RWPE2 (cell line): ENCODE measurements at regions not wholly inside any gene's neighbourhood (a gene's known extent, or its start where the extent isn't known, plus 50 kb on each side); places are given as distances from the start of the nearest gene placed in this dataset.

Experiments
- ATAC-seq: fragments of 200-7000 bp; cut with Tn5 transposase; 3 replicates; pipeline ENCODE4 v1.9.1; 2021; ENCODE audit warnings: low read depth
- DNase-seq: peaks from one replicate; pipeline ENCODE4 v3.0.0-alpha.2; 2020; ENCODE audit warnings: low spot score
- H3K27ac ChIP-seq: fragments of 450-650 bp; 2 replicates; pipeline ENCODE4 v1.5.1; 2017; ENCODE audit warnings: mild to moderate bottlenecking; ENCODE audit not compliant: poor library complexity, severe bottlenecking
- H3K27me3 ChIP-seq: fragments of 250-450 bp; sonication (Bioruptor Pico); 2 replicates; pipeline ENCODE4 v1.5.1; 2021; ENCODE audit warnings: mild to moderate bottlenecking, moderate library complexity; ENCODE audit not compliant: insufficient read depth, poor library complexity, severe bottlenecking
- H3K36me3 ChIP-seq: fragments of 250-450 bp; sonication (Bioruptor Pico); 2 replicates; pipeline ENCODE4 v1.5.1; 2020; ENCODE audit warnings: low read depth, mild to moderate bottlenecking, moderate library complexity
- H3K4me1 ChIP-seq: fragments of 250-450 bp; sonication (Bioruptor Pico); 2 replicates; pipeline ENCODE4 v1.5.1; 2021; ENCODE audit warnings: mild to moderate bottlenecking, moderate library complexity; ENCODE audit not compliant: insufficient read depth, poor library complexity, severe bottlenecking
- H3K4me3 ChIP-seq: fragments of 250-450 bp; sonication (Bioruptor Pico); 2 replicates; pipeline ENCODE4 v1.5.1; 2021; ENCODE audit warnings: mild to moderate bottlenecking, moderate library complexity; ENCODE audit not compliant: severe bottlenecking
- H3K9me3 ChIP-seq: fragments of 250-450 bp; sonication (Bioruptor Pico); 2 replicates; pipeline ENCODE4 v1.5.1; 2021; ENCODE audit warnings: mild to moderate bottlenecking, moderate library complexity; ENCODE audit not compliant: severe bottlenecking
- TF ChIP-seq, protein P1 (sequence below): fragments of 450-650 bp; IDR thresholded peaks from one replicate; pipeline ENCODE4 v1.5.1; 2017; ENCODE audit warnings: mild to moderate bottlenecking, moderate library complexity; ENCODE audit not compliant: poor library complexity, severe bottlenecking

DNA sequence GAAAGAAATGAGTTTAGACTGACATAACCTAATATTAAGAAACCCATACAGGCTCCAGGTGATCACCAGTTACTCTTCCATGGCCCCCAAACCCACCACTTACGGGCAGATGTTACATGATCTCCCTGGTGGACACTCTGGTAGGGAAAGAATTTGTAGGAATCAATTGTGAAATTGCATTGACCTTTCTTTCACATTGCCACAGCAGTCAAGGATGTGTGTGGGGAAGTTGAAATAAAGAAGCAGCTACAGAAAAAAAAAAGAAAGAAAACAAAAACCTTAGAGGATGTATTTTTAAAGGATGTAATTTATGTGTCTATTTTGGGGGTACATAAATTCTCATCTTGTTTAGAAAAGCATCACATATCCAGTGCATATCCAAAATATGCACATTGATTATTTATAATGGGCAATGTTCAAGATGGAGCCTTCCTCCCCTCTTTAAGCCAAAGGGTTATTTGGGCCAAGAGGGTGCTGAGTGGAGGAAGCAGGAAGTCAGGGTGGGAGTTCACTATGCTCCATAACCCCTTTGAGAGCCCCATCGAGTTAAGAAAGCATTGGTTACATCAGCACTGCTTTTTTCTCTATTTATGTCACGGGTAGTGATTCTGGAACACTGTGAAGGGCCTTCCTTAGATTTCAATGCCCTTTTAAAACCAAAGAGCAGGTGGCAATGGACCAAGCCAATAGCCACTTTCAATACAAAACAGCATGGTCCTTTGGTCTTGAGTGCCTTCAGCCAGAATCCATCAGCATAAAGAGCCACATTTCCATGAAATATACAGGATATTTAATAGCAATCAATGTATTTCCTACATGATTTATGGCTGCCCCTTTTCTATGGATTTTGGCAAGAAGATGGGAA, 169.6 kb downstream of the LACC1 start:
- no peak for DNase-seq
- Histone ChIP-seq H3K9me3 (no peaks in the 10 kb centered on the region), H3K4me1 (no peaks in the 10 kb centered on the region), H3K36me3 (no peaks in the 10 kb centered on the region), H3K4me3 (no peak overlapping the region), H3K27me3 (no peaks in the 10 kb centered on the region), H3K27ac (no peak overlapping the region)
- TF ChIP-seq, protein P1, sequence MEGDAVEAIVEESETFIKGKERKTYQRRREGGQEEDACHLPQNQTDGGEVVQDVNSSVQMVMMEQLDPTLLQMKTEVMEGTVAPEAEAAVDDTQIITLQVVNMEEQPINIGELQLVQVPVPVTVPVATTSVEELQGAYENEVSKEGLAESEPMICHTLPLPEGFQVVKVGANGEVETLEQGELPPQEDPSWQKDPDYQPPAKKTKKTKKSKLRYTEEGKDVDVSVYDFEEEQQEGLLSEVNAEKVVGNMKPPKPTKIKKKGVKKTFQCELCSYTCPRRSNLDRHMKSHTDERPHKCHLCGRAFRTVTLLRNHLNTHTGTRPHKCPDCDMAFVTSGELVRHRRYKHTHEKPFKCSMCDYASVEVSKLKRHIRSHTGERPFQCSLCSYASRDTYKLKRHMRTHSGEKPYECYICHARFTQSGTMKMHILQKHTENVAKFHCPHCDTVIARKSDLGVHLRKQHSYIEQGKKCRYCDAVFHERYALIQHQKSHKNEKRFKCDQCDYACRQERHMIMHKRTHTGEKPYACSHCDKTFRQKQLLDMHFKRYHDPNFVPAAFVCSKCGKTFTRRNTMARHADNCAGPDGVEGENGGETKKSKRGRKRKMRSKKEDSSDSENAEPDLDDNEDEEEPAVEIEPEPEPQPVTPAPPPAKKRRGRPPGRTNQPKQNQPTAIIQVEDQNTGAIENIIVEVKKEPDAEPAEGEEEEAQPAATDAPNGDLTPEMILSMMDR = no peak
- no peak for ATAC-seq

DNA sequence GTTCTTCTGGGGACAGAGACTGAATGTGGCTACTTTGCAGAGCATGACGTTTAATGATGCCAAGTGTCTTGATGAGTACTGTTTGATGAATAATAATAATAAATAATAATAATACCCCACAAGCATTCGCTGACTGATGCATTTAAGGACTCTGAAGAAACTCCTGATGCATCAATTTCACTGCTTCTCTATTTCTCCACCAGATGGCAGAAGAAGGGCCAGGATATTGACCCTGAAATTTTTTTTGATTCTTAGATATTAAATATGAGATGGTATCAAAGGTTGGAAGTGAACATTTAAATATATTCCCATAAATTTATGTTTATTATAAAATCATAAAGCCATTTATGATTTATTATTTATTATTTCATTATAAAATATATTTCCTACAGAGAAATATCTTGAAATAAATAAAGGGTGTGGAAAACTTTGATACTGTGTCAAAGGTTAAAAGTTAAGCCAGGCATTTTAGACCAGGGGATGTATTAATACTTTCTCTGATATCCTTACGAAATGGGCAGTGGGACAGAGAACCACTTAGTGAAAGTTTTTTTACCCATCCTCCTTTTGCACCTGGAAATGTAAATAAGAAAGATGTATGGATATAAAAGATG, 170.9 kb downstream of the LACC1 start:
- TF ChIP-seq, protein P1 = peak; percentile 84
- no peak overlapping the region for H3K27ac ChIP-seq
- H3K9me3 ChIP-seq = no peaks in the 10 kb centered on the region
- DNase-seq (no peak), ATAC-seq (no peak)
- no peaks in the 10 kb centered on the region for H3K4me1 ChIP-seq
- H3K4me3 ChIP-seq = no peak overlapping the region
- H3K27me3 ChIP-seq = no peaks in the 10 kb centered on the region
- no peaks in the 10 kb centered on the region for H3K36me3 ChIP-seq

DNA sequence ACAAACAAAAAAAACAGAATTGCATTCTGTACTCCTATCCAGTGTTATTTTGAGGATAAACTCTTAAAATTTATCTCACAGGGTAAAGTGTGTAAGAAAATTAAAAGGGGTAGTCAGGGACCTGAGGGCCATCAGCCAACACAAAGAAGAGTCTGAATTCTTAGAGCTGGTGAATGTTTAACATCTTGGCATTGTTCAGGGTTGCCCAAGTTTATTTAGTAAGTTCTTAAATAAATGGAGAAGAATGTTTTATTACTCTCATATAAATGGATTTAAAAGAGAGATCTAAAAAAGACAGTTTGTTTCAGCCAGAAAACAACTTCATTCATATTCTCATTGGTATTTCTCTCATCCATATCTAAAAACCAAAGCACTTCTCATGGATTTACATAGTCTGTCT, 171.7 kb downstream of the LACC1 start:
- no peak for DNase-seq
- H3K27me3 ChIP-seq = no peaks in the 10 kb centered on the region
- TF ChIP-seq, protein P1 = no peak
- H3K36me3 ChIP-seq = no peaks in the 10 kb centered on the region
- no peak for ATAC-seq
- no peaks in the 10 kb centered on the region for H3K9me3 ChIP-seq
- no peak overlapping the region for H3K27ac ChIP-seq
- H3K4me3 ChIP-seq = no peak overlapping the region
- H3K4me1 ChIP-seq = no peaks in the 10 kb centered on the region

DNA sequence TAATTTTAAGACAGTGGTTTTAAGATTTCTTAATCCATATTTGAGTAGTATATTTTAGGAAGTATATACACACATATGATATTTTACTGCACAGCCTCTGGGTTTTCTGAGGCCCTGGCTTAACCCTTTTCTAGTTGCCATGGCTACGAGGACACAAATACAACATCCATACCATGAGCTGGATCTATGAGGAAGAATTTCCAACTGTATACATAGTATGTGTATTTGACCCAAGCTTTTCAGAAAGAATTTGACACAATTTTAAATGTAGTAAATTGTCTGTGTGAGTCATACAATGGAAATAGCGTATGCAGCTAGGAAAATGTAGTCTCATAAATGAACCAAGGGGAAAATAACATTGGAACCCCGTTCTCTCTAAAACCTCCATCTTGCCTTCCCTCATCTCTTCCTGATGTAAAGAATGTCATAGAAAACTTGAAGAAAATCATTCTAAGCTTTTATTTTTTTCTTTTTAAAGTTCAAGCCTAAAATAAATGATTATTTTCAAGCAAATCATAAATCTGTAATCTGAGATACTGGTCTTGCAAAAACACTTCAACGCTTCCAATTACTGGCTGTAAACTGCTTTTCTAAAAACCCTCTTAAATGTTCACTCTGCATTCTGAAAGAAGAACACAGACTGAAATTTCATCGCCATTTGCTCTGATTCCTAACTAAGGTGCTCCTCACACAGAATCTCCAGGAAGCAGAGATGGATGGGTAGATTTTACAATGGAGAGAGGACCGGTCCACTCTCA, 172.4 kb downstream of the LACC1 start:
- Histone ChIP-seq H3K27me3 (no peaks in the 10 kb centered on the region), H3K36me3 (no peaks in the 10 kb centered on the region), H3K4me1 (no peaks in the 10 kb centered on the region), H3K4me3 (no peak overlapping the region), H3K27ac (no peak overlapping the region), H3K9me3 (no peaks in the 10 kb centered on the region)
- TF ChIP-seq, protein P1 = no peak
- DNase-seq (no peak), ATAC-seq (no peak; the same call in 2 of the 3 replicates)
